Adrenal gland (tissue), 9 donors: ENCODE measurements at regions not wholly inside any gene's neighbourhood (a gene's known extent, or its start where the extent isn't known, plus 50 kb on each side); places are given as distances from the start of the nearest gene placed in this dataset.

Experiments used
- DNase-seq, 7 donors: peaks; one replicate each; pipeline ENCODE4 v3.0.0-alpha.2; 2019 to 2020
- H3K27ac ChIP-seq, 5 donors: fragments of 200-600 bp; sonication (generic) in 4 of 5; 1 replicate in 3 of 5; 2 replicates in 2 of 5; pipeline versions ENCODE4 v1.5.1 to v1.8.0; 2016 to 2020; ENCODE audit warnings: mild to moderate bottlenecking in 1 of 5
- H3K27me3 ChIP-seq: fragments of 200-600 bp; 2 replicates; pipeline ENCODE4 v1.8.0; 2021
- H3K36me3 ChIP-seq, 2 donors: fragments of 200-600 bp; replicated peaks in 1 of 2; 1 replicate in 1 of 2; 2 replicates in 1 of 2; pipeline versions ENCODE4 v1.5.1 to v1.8.0; 2018 to 2022
- H3K4me1 ChIP-seq, 2 donors: fragments of 200-600 bp; replicated peaks in 1 of 2; 1 replicate in 1 of 2; 2 replicates in 1 of 2; pipeline versions ENCODE4 v1.5.1 to v1.8.0; 2018 to 2021
- H3K4me3 ChIP-seq, 4 donors: fragments of 200-600 bp; sonication (generic) in 3 of 4; one replicate each; pipeline ENCODE4 v1.5.1; 2016 to 2018
- H3K9me3 ChIP-seq, 3 donors: fragments of 200-600 bp; sonication (generic) in 1 of 3; replicated peaks in 1 of 3; 1 replicate in 2 of 3; 2 replicates in 1 of 3; pipeline versions ENCODE4 v1.5.1 to v1.8.0; 2016 to 2021
- CTCF ChIP-seq, 6 experiments: fragments of 450-650 bp in 4 of 6; fragments of 200-600 bp in 2 of 6; sonication (generic) in 1 of 6; IDR thresholded peaks; 1 replicate in 5 of 6; 2 replicates in 1 of 6; pipeline versions ENCODE4 v1.5.1 to v1.8.0; 2016 to 2021; ENCODE audit warnings: antibody characterized with exemption in 6 of 6, mild to moderate bottlenecking in 2 of 6, moderate library complexity in 1 of 6
- POLR2A ChIP-seq, 2 donors: fragments of 450-650 bp; IDR thresholded peaks; one replicate each; pipeline ENCODE4 v1.6.1; 2017; ENCODE audit warnings: antibody characterized with exemption in 2 of 2, mild to moderate bottlenecking in 2 of 2, moderate library complexity in 1 of 2
- WGBS, 4 donors: extraction: QIAGEN DNeasy Blood & Tissue Kit in 2 of 4; methylation state at CpG; one replicate each; pipeline versions ENCODE4 v1.1.5 to v1.1.7; 2013 to 2017; 5-methylcytosine and 5-hydroxymethylcytosine counted together
- intact Hi-C, 2 donors: fragments of 100-400 bp; cut with DNase I; formaldehyde crosslinking; loops; one replicate each; pipeline versions ENCODE4 v1.14.1 to v1.15.0; 2022 to 2023
- donor health status: healthy with polysubstance abuse.
- donor health status: Bipolar disorder and iron deficiency.
- donor health status: DM: yes; HTN: yes; CAD: no.
- donor health status: DM: no; HTN: no; CAD: no.
- donor health status: DM: no; HTN: no; CAD: no.

- intact Hi-C loops: no loop called here
- Histone ChIP-seq H3K36me3 (no peaks in the 10 kb centered on the region), H3K27me3 (no peaks in the 10 kb centered on the region), H3K4me3 (no peak overlapping the region), H3K4me1 (no peaks in the 10 kb centered on the region), H3K9me3 (no peaks in the 10 kb centered on the region), H3K27ac (no peak overlapping the region)
- no peak for TF ChIP-seq POLR2A (IDR thresholded peaks at IDR 0.05)
- TF ChIP-seq CTCF (IDR thresholded peaks at IDR 0.05): no peak
- no peak for DNase-seq
- WGBS, 4 donors: 87 to 94% (median 93%) methylated on average over 5 of the region's 5 CpGs
Observed at GRCh38 chr6:76708641-76709331, 636.3 kb upstream of the IMPG1 start.

- Histone ChIP-seq H3K27me3 (no peaks in the 10 kb centered on the region), H3K9me3 (no peaks in the 10 kb centered on the region), H3K4me1 (no peaks in the 10 kb centered on the region), H3K36me3 (no peaks in the 10 kb centered on the region), H3K27ac (no peak overlapping the region), H3K4me3 (no peak overlapping the region)
- intact Hi-C loops: no loop called here
- DNase-seq: no peak
- TF ChIP-seq CTCF (IDR thresholded peaks at IDR 0.05) (no peak), POLR2A (IDR thresholded peaks at IDR 0.05) (no peak)
Observed at GRCh38 chr6:76707630-76708029, 635.2 kb upstream of the IMPG1 start.

GRCh38 chr6:76706631-76707030 lies 634.2 kb upstream of the IMPG1 start:
- no peaks in the 10 kb centered on the region for H3K9me3 ChIP-seq
- TF ChIP-seq POLR2A (IDR thresholded peaks at IDR 0.05) (no peak), CTCF (IDR thresholded peaks at IDR 0.05) (no peak)
- intact Hi-C loops: no loop called here
- H3K27ac ChIP-seq: no peak overlapping the region
- no peak overlapping the region for H3K4me3 ChIP-seq
- H3K36me3 ChIP-seq: no peaks in the 10 kb centered on the region
- no peaks in the 10 kb centered on the region for H3K27me3 ChIP-seq
- 51 to 85% (median 66%) methylated on average over 1 of the region's 1 CpG for WGBS, 4 donors
- no peaks in the 10 kb centered on the region for H3K4me1 ChIP-seq
- no peak for DNase-seq

- intact Hi-C loops: no loop called here
- H3K4me1 ChIP-seq: no peaks in the 10 kb centered on the region
- no peak overlapping the region for H3K27ac ChIP-seq
- WGBS, 4 donors: 80 to 88% (median 83%) methylated on average over 2 of the region's 2 CpGs
- H3K36me3 ChIP-seq: no peaks in the 10 kb centered on the region
- no peaks in the 10 kb centered on the region for H3K27me3 ChIP-seq
- DNase-seq: no peak
- no peak overlapping the region for H3K4me3 ChIP-seq
- H3K9me3 ChIP-seq: no peaks in the 10 kb centered on the region
- TF ChIP-seq CTCF (IDR thresholded peaks at IDR 0.05): no peak
- TF ChIP-seq POLR2A (IDR thresholded peaks at IDR 0.05): no peak
Observed at GRCh38 chr6:76706086-76706485, 633.6 kb upstream of the IMPG1 start.
